H1 (cell line): ENCODE measurements at regions not wholly inside any gene's neighbourhood (a gene's known extent, or its start where the extent isn't known, plus 50 kb on each side); places are given as distances from the start of the nearest gene placed in this dataset.

Experiments used
- CTCF ChIA-PET: fragments of 300-600 bp; sonication (Branson Sonifier 250); formaldehyde crosslinking; loops from one replicate; lab custom pipeline; 2021; ENCODE audit not compliant: partially characterized antibody; lab: Charles Lee
- POLR2A ChIA-PET: fragments of 300-600 bp; sonication (Branson Sonifier 250); formaldehyde crosslinking; loops from one replicate; lab custom pipeline; 2021; ENCODE audit warnings: inconsistent platforms; ENCODE audit not compliant: partially characterized antibody; lab: Charles Lee
- DNase-seq, 2 experiments: peaks; one replicate each; pipeline versions ENCODE4 v3.0.0 to v3.0.0-alpha.2; 2010 to 2022; ENCODE audit warnings: low spot score in 2 of 2, low read depth in 1 of 2, mixed read lengths in 1 of 2
- FAIRE-seq: peaks from 2 replicates; lab custom pipeline; 2011; peaks lifted over from hg19 to GRCh38; lab: Jason Lieb, UNC
- H2AFZ ChIP-seq: 2 replicates; pipeline ENCODE4 v1.8.1; 2012; ENCODE audit warnings: low read length, inconsistent platforms
- H2AK5ac ChIP-seq: 2 replicates; pipeline ENCODE4 v1.6.1; 2013; ENCODE audit warnings: low read depth, low read length
- H2BK120ac ChIP-seq: replicated peaks from 2 replicates; pipeline ENCODE3; 2013; ENCODE audit warnings: low read depth, low read length, inconsistent platforms
- H2BK12ac ChIP-seq: 2 replicates; pipeline ENCODE4 v1.6.1; 2013; ENCODE audit warnings: low read depth, low read length
- H2BK15ac ChIP-seq: 2 replicates; pipeline ENCODE4 v1.6.1; 2013; ENCODE audit warnings: low read length
- H2BK20ac ChIP-seq: 2 replicates; pipeline ENCODE4 v1.6.1; 2013; ENCODE audit warnings: low read length
- H2BK5ac ChIP-seq: 2 replicates; pipeline ENCODE4 v1.6.1; 2013; ENCODE audit warnings: low read depth, low read length
- H3K14ac ChIP-seq: 2 replicates; pipeline ENCODE4 v1.6.1; 2013; ENCODE audit warnings: inconsistent platforms; ENCODE audit not compliant: insufficient read length
- H3K18ac ChIP-seq: 2 replicates; pipeline ENCODE4 v1.6.1; 2013; ENCODE audit warnings: low read length; ENCODE audit errors: extremely low read depth
- H3K23ac ChIP-seq: 2 replicates; pipeline ENCODE4 v1.6.1; 2013; ENCODE audit warnings: inconsistent platforms; ENCODE audit not compliant: insufficient read length
- H3K23me2 ChIP-seq: 2 replicates; pipeline ENCODE4 v1.6.1; 2013; ENCODE audit warnings: low read depth, low read length
- H3K27ac ChIP-seq: 2 replicates; pipeline ENCODE4 v1.6.1; 2011; ENCODE audit warnings: low read depth, low read length, inconsistent platforms
- H3K27me3 ChIP-seq, 4 experiments: replicated peaks in 1 of 4; 1 replicate in 1 of 4; 2 replicates in 3 of 4; pipeline versions ENCODE4 v1.6.1 to v1.8.1; 2011 to 2013; ENCODE audit warnings: low read length in 3 of 4, mild to moderate bottlenecking in 3 of 4, inconsistent platforms in 2 of 4, mixed read lengths in 2 of 4, moderate library complexity in 1 of 4; ENCODE audit not compliant: control insufficient read depth in 3 of 4, insufficient read depth in 3 of 4; ENCODE audit errors: extremely low read depth in 1 of 4
- H3K36me3 ChIP-seq, 4 experiments: 2 replicates each; pipeline versions ENCODE4 v1.6.1 to v1.8.1; 2011 to 2013; ENCODE audit warnings: mild to moderate bottlenecking in 4 of 4, low read length in 3 of 4, moderate library complexity in 2 of 4, control low read depth in 1 of 4, inconsistent platforms in 1 of 4; ENCODE audit not compliant: insufficient read depth in 4 of 4, control insufficient read depth in 2 of 4
- H3K4ac ChIP-seq: replicated peaks from 2 replicates; pipeline ENCODE3; 2013; ENCODE audit warnings: low read length, low read depth, mixed read lengths, inconsistent platforms; ENCODE audit not compliant: insufficient read length
- H3K4me1 ChIP-seq, 4 experiments: replicated peaks in 1 of 4; 1 replicate in 1 of 4; 2 replicates in 3 of 4; pipeline versions ENCODE4 v1.6.1 to v1.8.1; 2011 to 2013; ENCODE audit warnings: low read length in 3 of 4, inconsistent platforms in 2 of 4, mixed read lengths in 1 of 4; ENCODE audit not compliant: insufficient read depth in 4 of 4, control insufficient read depth in 3 of 4
- H3K4me2 ChIP-seq, 2 experiments: 2 replicates each; pipeline versions ENCODE4 v1.6.1 to v1.8.1; 2011 to 2013; ENCODE audit warnings: low read depth in 2 of 2, low read length in 2 of 2, control low read depth in 1 of 2, inconsistent platforms in 1 of 2, mild to moderate bottlenecking in 1 of 2; ENCODE audit not compliant: insufficient read depth in 1 of 2
- H3K4me3 ChIP-seq, 4 experiments: fragments of 200-600, 300-600 bp in 1 of 4; sonication (generic), shearing (Covaris generic), sonication (Bioruptor Twin) in 1 of 4; 2 replicates each; pipeline versions ENCODE4 v1.5.1 to v1.8.1; 2011 to 2016; ENCODE audit warnings: low read length in 4 of 4, low read depth in 3 of 4, control low read depth in 2 of 4, inconsistent platforms in 2 of 4, mild to moderate bottlenecking in 2 of 4, mixed read lengths in 1 of 4, moderate library complexity in 1 of 4; ENCODE audit not compliant: insufficient read depth in 2 of 4; ENCODE audit errors: extremely low read depth in 1 of 4
- H3K56ac ChIP-seq: replicated peaks from 2 replicates; pipeline ENCODE3; 2013; ENCODE audit warnings: low read depth, mild to moderate bottlenecking, mixed read lengths, low read length, inconsistent platforms; ENCODE audit not compliant: insufficient read length
- H3K79me1 ChIP-seq: 2 replicates; pipeline ENCODE4 v1.6.1; 2013; ENCODE audit warnings: low read depth, low read length, control low read depth
- H3K79me2 ChIP-seq, 2 experiments: 2 replicates each; pipeline versions ENCODE4 v1.6.1 to v1.8.1; 2012 to 2013; ENCODE audit warnings: low read length in 2 of 2, mild to moderate bottlenecking in 2 of 2, inconsistent platforms in 1 of 2; ENCODE audit not compliant: insufficient read depth in 2 of 2, control insufficient read depth in 1 of 2
- H3K9ac ChIP-seq, 4 experiments: replicated peaks in 1 of 4; 1 replicate in 1 of 4; 2 replicates in 3 of 4; pipeline versions ENCODE4 v1.6.1 to v1.8.1; 2011 to 2013; ENCODE audit warnings: low read depth in 3 of 4, low read length in 3 of 4, control low read depth in 2 of 4, mild to moderate bottlenecking in 2 of 4, moderate library complexity in 2 of 4, inconsistent platforms in 1 of 4; ENCODE audit errors: extremely low read depth in 1 of 4
- H3K9me3 ChIP-seq, 2 experiments: 2 replicates each; pipeline versions ENCODE4 v1.6.1 to v1.8.1; 2012 to 2013; ENCODE audit warnings: mild to moderate bottlenecking in 2 of 2, moderate library complexity in 2 of 2, control low read depth in 1 of 2, inconsistent platforms in 1 of 2, low read depth in 1 of 2, low read length in 1 of 2, mixed read lengths in 1 of 2; ENCODE audit not compliant: insufficient read depth in 2 of 2
- H4K20me1 ChIP-seq, 2 experiments: replicated peaks in 1 of 2; 2 replicates each; pipeline versions ENCODE3 to v1.8.1; 2011 to 2013; ENCODE audit warnings: inconsistent platforms in 2 of 2, low read length in 2 of 2, mild to moderate bottlenecking in 1 of 2; ENCODE audit not compliant: insufficient read depth in 2 of 2, control insufficient read depth in 1 of 2
- H4K5ac ChIP-seq: 2 replicates; pipeline ENCODE4 v1.6.1; 2013; ENCODE audit warnings: low read length, low read depth, mixed read lengths, inconsistent platforms; ENCODE audit not compliant: insufficient read length
- H4K8ac ChIP-seq: 2 replicates; pipeline ENCODE4 v1.8.0; 2013; ENCODE audit warnings: mild to moderate bottlenecking, moderate library complexity, low read length, inconsistent platforms; ENCODE audit not compliant: insufficient read depth; ENCODE audit errors: extremely low read depth
- H4K91ac ChIP-seq: replicated peaks from 2 replicates; pipeline ENCODE3; 2013; ENCODE audit warnings: low read length, mixed read lengths, inconsistent platforms; ENCODE audit not compliant: insufficient read length
- CHD1 ChIP-seq: IDR thresholded peaks from 2 replicates; pipeline ENCODE4 v1.6.1; 2012; ENCODE audit warnings: low read depth, low read length, improper control_type of control experiment
- EZH2 ChIP-seq: fragments of 200-600 bp; sonication (generic); IDR thresholded peaks from 2 replicates; pipeline ENCODE4 v1.7.1; 2012; ENCODE audit warnings: low read depth, mild to moderate bottlenecking, moderate library complexity, low read length, inconsistent platforms; ENCODE audit not compliant: severe bottlenecking
- JUN ChIP-seq: IDR thresholded peaks from 2 replicates; pipeline ENCODE4 v1.6.1; 2011; ENCODE audit warnings: low read depth, mild to moderate bottlenecking, improper control_type of control experiment, low read length
- KDM1A ChIP-seq: fragments of 200-600, 300-600 bp; sonication (generic); IDR thresholded peaks from 2 replicates; pipeline ENCODE4 v1.7.1; 2016; ENCODE audit warnings: mild to moderate bottlenecking, low read length, borderline replicate concordance
- POLR2A ChIP-seq, 2 experiments: IDR thresholded peaks; 1 replicate in 1 of 2; 2 replicates in 1 of 2; pipeline ENCODE4 v1.6.1; 2011; ENCODE audit warnings: low read depth in 2 of 2, low read length in 2 of 2, mild to moderate bottlenecking in 2 of 2; ENCODE audit errors: control extremely low read depth in 1 of 2
- RAD21 ChIP-seq, 2 experiments: IDR thresholded peaks in 1 of 2; conservative IDR thresholded peaks in 1 of 2; 2 replicates each; pipeline ENCODE4 v1.6.1; 2011; ENCODE audit warnings: low read depth in 2 of 2, low read length in 2 of 2, improper control_type of control experiment in 1 of 2, inconsistent platforms in 1 of 2, mild to moderate bottlenecking in 1 of 2, moderate library complexity in 1 of 2
- YY1 ChIP-seq: IDR thresholded peaks from 2 replicates; pipeline ENCODE4 v1.6.1; 2011; ENCODE audit warnings: low read depth, mild to moderate bottlenecking, low read length
- WGBS, 2 experiments: shearing (Covaris generic) in 1 of 2; methylation state at CpG; one replicate each; pipeline versions ENCODE4 v1.1.6 to v1.1.7; 2013 to 2015; ENCODE audit warnings: low lambda C conversion rate in 2 of 2, mixed read lengths in 2 of 2, inconsistent platforms in 1 of 2, low coverage in 1 of 2, missing lambda C conversion rate in 1 of 2; ENCODE audit not compliant: insufficient replicate concordance in 2 of 2, insufficient coverage in 1 of 2, insufficient read length in 1 of 2; ENCODE audit errors: extremely low coverage in 1 of 2, missing lambda C conversion rate in 1 of 2; 5-methylcytosine and 5-hydroxymethylcytosine counted together
- TF ChIP-seq, protein P1 (sequence below): IDR thresholded peaks from 2 replicates; pipeline ENCODE4 v1.6.1; 2012; ENCODE audit warnings: low read length, inconsistent platforms
- TF ChIP-seq, protein P2 (sequence below): IDR thresholded peaks from 2 replicates; pipeline ENCODE4 v1.6.1; 2011; ENCODE audit warnings: low read depth, mild to moderate bottlenecking, low read length; ENCODE audit not compliant: insufficient read depth

DNA sequence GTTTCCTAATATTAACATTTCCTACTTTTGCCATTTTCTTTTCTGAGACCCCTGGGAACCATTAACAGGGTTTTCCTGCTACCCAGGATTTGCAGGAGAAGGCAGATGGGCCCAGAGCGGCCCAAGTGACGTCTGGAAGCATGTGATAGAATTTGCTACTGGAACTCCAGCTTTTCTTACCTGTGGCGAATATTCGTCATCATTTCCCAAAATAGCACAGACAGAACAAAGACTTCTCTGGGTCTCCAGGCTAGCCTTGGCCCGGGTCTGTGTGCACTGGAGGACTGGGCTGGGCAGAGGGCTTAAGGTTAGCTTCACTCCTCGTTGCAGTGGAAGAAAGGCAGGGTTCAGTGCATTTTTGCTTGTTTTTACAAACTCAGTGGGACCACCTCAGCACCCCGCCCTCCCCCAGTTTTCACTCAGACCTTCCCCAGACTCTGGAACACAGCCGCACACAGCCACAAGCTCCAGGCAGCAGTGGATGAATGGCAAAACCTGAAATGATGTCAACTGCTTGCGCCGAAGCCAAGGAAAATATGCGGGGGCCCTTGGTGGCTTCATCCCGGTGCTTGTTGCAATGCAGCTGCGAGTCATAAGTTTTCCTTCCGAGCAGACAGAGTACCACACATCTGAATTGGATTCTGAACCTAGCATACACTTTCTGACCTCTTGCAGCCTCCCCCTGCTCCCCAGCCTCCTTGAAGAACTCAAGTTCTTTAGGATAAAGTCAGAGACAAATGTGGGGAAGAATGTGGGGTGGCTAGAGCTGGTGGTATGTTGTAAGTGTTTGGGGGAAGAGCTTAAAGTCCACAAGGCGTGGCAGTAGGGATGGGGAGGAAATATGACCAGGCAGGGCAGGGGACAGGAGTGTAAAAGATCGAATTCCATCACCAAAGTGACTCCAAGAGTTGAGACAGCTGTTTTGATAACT, 586.0 kb downstream of the CCDC171 start:
- FAIRE-seq = no peak

More for the DNA sequence above, 586.0 kb downstream of the CCDC171 start:
- Histone ChIP-seq H2AFZ (no peak overlapping the region), H2AK5ac (no peak overlapping the region), H3K4me3 (no peak overlapping the region), H3K23ac (no peak overlapping the region), H4K5ac (no peak overlapping the region), H3K14ac (no peak overlapping the region), H2BK20ac (no peak overlapping the region), H3K79me2 (no peaks in the 10 kb centered on the region), H3K9ac (no peak overlapping the region), H3K23me2 (no peaks in the 10 kb centered on the region), H3K9me3 (no peaks in the 10 kb centered on the region), H2BK15ac (no peak overlapping the region), H2BK120ac (no peak overlapping the region), H3K79me1 (no peaks in the 10 kb centered on the region), H2BK5ac (no peak overlapping the region), H3K18ac (no peak overlapping the region), H3K4ac (no peak overlapping the region), H4K91ac (no peak overlapping the region), H3K27me3 (no peaks in the 10 kb centered on the region), H4K8ac (no peak overlapping the region), H3K56ac (no peak overlapping the region), H4K20me1 (no peaks in the 10 kb centered on the region), H3K27ac (no peak overlapping the region), H3K4me2 (no peak overlapping the region), H3K36me3 (no peaks in the 10 kb centered on the region), H3K4me1 (peaks cover 0 to 3% (median 2%) of the 10 kb centered on the region in 4 experiments; a peak in 3 of 7 replicates), H2BK12ac (no peak overlapping the region)
- ChIA-PET CTCF (interaction anchor here (0.6 to 1.8 kb wide), 14 partner anchors 8 to 1671 kb away, joined by 3 to 10 read pairs (median 4); no protein-coding TSS in a partner anchor), POLR2A (no interaction called here)
- TF ChIP-seq EZH2 (no peak), CHD1 (no peak), KDM1A (no peak), POLR2A (IDR thresholded peaks at IDR 0.05; ENCODE audit: control extremely low read depth in 1 of 2, low read depth in 2 of 2, low read length in 2 of 2) (no peak), RAD21 (IDR thresholded peaks at IDR 0.05 in 1 of 2, conservative IDR thresholded peaks at IDR 0.05 in 1 of 2; ENCODE audit: low read depth in 2 of 2, low read length in 2 of 2) (no peak), JUN (no peak), YY1 (no peak)
- TF ChIP-seq, protein P1, sequence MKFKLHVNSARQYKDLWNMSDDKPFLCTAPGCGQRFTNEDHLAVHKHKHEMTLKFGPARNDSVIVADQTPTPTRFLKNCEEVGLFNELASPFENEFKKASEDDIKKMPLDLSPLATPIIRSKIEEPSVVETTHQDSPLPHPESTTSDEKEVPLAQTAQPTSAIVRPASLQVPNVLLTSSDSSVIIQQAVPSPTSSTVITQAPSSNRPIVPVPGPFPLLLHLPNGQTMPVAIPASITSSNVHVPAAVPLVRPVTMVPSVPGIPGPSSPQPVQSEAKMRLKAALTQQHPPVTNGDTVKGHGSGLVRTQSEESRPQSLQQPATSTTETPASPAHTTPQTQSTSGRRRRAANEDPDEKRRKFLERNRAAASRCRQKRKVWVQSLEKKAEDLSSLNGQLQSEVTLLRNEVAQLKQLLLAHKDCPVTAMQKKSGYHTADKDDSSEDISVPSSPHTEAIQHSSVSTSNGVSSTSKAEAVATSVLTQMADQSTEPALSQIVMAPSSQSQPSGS = no peak
- TF ChIP-seq, protein P2, sequence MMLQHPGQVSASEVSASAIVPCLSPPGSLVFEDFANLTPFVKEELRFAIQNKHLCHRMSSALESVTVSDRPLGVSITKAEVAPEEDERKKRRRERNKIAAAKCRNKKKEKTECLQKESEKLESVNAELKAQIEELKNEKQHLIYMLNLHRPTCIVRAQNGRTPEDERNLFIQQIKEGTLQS = no peak
- no peak for DNase-seq
- 88% methylated on average over 16 of the region's 16 CpGs; no CpG with 5 or more reads in 1 of the 2 experiments for WGBS, 2 experiments
